HL-60 (cell line): ENCODE measurements at regions not wholly inside any gene's neighbourhood (a gene's known extent, or its start where the extent isn't known, plus 50 kb on each side); places are given as distances from the start of the nearest gene placed in this dataset.
"Not testable (repeated sequence)": the region's sequence is repeated elsewhere in the genome, so short reads cannot be mapped to it uniquely, and the experiment has no call there.

ENCODE experiments used
- DNase-seq, 2 experiments: peaks; one replicate each; pipeline ENCODE4 v3.0.0-alpha.2; 2010 to 2020; ENCODE audit warnings: low read depth in 1 of 2, low spot score in 1 of 2
- H3K27ac ChIP-seq: fragments of 250-450 bp; sonication (Bioruptor Pico); replicated peaks from 2 replicates; pipeline ENCODE4 v1.5.1; 2020; ENCODE audit warnings: mild to moderate bottlenecking, moderate library complexity
- H3K27me3 ChIP-seq: fragments of 250-450 bp; sonication (Bioruptor Pico); 2 replicates; pipeline ENCODE4 v1.5.1; 2021; ENCODE audit warnings: mild to moderate bottlenecking, moderate library complexity; ENCODE audit not compliant: insufficient read depth, poor library complexity, severe bottlenecking
- H3K4me3 ChIP-seq: replicated peaks from 2 replicates; pipeline ENCODE4 v1.5.1; 2011; ENCODE audit warnings: mild to moderate bottlenecking, control low read depth, low read length; ENCODE audit not compliant: insufficient read depth
- GABPA ChIP-seq: IDR thresholded peaks from 2 replicates; pipeline ENCODE4 v1.6.1; 2012; ENCODE audit warnings: low read depth
- POLR2AphosphoS5 ChIP-seq: IDR thresholded peaks from 2 replicates; pipeline ENCODE4 v1.6.1; 2012; ENCODE audit warnings: low read depth
- SPI1 ChIP-seq: IDR thresholded peaks from 2 replicates; pipeline ENCODE4 v1.6.1; 2012; ENCODE audit warnings: low read depth, mild to moderate bottlenecking, borderline replicate concordance
- TF ChIP-seq, protein P1 (sequence below): IDR thresholded peaks from one replicate; pipeline ENCODE4 v1.5.1; 2011; ENCODE audit warnings: low read length, control low read depth, inconsistent platforms; ENCODE audit not compliant: insufficient read depth
- TF ChIP-seq, protein P2 (sequence below): IDR thresholded peaks from 2 replicates; pipeline ENCODE4 v1.6.1; 2012; ENCODE audit warnings: low read depth; ENCODE audit not compliant: insufficient replicate concordance

GRCh38 chr11:105357764-105358163 lies 218.2 kb upstream of the CARD18 start:
- no peak for DNase-seq
- Histone ChIP-seq H3K27ac (no peak overlapping the region), H3K4me3 (no peak overlapping the region), H3K27me3 (no peaks in the 10 kb centered on the region)
- TF ChIP-seq, protein P1, sequence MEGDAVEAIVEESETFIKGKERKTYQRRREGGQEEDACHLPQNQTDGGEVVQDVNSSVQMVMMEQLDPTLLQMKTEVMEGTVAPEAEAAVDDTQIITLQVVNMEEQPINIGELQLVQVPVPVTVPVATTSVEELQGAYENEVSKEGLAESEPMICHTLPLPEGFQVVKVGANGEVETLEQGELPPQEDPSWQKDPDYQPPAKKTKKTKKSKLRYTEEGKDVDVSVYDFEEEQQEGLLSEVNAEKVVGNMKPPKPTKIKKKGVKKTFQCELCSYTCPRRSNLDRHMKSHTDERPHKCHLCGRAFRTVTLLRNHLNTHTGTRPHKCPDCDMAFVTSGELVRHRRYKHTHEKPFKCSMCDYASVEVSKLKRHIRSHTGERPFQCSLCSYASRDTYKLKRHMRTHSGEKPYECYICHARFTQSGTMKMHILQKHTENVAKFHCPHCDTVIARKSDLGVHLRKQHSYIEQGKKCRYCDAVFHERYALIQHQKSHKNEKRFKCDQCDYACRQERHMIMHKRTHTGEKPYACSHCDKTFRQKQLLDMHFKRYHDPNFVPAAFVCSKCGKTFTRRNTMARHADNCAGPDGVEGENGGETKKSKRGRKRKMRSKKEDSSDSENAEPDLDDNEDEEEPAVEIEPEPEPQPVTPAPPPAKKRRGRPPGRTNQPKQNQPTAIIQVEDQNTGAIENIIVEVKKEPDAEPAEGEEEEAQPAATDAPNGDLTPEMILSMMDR, result no peak
- TF ChIP-seq SPI1 (no peak), POLR2AphosphoS5 (no peak), GABPA (no peak)
- TF ChIP-seq, protein P2, sequence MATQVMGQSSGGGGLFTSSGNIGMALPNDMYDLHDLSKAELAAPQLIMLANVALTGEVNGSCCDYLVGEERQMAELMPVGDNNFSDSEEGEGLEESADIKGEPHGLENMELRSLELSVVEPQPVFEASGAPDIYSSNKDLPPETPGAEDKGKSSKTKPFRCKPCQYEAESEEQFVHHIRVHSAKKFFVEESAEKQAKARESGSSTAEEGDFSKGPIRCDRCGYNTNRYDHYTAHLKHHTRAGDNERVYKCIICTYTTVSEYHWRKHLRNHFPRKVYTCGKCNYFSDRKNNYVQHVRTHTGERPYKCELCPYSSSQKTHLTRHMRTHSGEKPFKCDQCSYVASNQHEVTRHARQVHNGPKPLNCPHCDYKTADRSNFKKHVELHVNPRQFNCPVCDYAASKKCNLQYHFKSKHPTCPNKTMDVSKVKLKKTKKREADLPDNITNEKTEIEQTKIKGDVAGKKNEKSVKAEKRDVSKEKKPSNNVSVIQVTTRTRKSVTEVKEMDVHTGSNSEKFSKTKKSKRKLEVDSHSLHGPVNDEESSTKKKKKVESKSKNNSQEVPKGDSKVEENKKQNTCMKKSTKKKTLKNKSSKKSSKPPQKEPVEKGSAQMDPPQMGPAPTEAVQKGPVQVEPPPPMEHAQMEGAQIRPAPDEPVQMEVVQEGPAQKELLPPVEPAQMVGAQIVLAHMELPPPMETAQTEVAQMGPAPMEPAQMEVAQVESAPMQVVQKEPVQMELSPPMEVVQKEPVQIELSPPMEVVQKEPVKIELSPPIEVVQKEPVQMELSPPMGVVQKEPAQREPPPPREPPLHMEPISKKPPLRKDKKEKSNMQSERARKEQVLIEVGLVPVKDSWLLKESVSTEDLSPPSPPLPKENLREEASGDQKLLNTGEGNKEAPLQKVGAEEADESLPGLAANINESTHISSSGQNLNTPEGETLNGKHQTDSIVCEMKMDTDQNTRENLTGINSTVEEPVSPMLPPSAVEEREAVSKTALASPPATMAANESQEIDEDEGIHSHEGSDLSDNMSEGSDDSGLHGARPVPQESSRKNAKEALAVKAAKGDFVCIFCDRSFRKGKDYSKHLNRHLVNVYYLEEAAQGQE, result no peak

DNA sequence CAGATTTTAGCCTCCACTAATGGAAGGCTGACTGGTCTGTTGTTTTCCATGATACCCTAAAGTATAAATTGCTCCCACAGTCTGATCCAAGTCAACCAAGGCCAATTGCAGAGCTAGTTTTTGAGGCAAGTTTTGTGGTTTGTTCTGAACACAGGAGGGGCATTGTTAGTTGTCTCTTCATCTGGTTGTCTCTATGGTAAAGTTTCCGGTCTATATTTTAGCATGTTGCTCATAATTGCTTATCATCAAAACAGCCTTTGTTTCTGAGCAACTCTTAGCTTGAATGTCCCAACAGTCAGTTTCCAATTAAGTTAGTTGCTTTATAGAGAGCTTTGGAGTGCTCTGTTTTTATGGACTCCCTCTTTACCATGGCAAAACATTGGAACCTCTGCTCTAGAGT lies 217.6 kb upstream of the CARD18 start:
- TF ChIP-seq, protein P1, result no peak
- TF ChIP-seq SPI1 (no peak), POLR2AphosphoS5 (no peak), GABPA (no peak)
- TF ChIP-seq, protein P2, result no peak
- H3K27me3 ChIP-seq, result no peaks in the 10 kb centered on the region
- H3K4me3 ChIP-seq, result no peak overlapping the region
- no peak overlapping the region for H3K27ac ChIP-seq
- DNase-seq, result no peak

- not testable (repeated sequence) for H3K4me3 ChIP-seq, H3K27ac ChIP-seq, DNase-seq, H3K27me3 ChIP-seq
Measured at GRCh38 chr11:105349867-105350266, 210.3 kb upstream of the CARD18 start.

DNA sequence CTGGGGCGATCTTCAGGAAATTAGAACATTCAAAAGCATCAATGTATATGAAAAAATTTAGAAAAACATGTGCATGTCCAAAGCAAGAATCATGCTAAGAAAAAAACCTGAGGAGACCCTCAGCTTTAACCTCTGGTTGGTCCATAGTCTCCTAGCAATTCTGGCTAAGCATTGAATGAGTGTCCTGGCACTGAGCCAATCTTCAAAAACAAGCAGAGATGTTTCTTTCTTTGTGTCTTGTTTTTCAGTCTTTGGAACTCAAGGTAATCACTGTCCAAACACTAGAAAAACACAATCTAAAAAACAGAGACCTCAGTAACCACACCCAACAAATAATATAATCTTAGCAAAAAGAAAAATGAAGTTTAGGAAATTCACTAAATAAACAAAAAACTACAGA lies 205.4 kb upstream of the CARD18 start:
- DNase-seq, result no peak
- no peak overlapping the region for H3K27ac ChIP-seq
- no peak for TF ChIP-seq POLR2AphosphoS5
- TF ChIP-seq, protein P2, result no peak
- TF ChIP-seq SPI1, result no peak
- TF ChIP-seq GABPA, result no peak
- no peaks in the 10 kb centered on the region for H3K27me3 ChIP-seq
- no peak overlapping the region for H3K4me3 ChIP-seq
